Uterus (tissue), 3 donors: ENCODE measurements at regions not wholly inside any gene's neighbourhood (a gene's known extent, or its start where the extent isn't known, plus 50 kb on each side); places are given as distances from the start of the nearest gene placed in this dataset.

Source experiments
- DNase-seq, 2 donors: peaks; one replicate each; pipeline ENCODE4 v3.0.0-alpha.2; 2019 to 2020
- H3K27ac ChIP-seq, 2 donors: fragments of 200-600 bp; sonication (generic); 1 replicate in 1 of 2; 2 replicates in 1 of 2; pipeline ENCODE4 v1.5.1; 2016 to 2018
- H3K27me3 ChIP-seq, 2 donors: fragments of 200-600 bp; sonication (generic); one replicate each; pipeline ENCODE4 v1.5.1; 2018 to 2019; ENCODE audit warnings: control low read depth in 1 of 2
- H3K36me3 ChIP-seq, 2 donors: fragments of 200-600 bp; sonication (generic); one replicate each; pipeline ENCODE4 v1.5.1; 2019; ENCODE audit warnings: control low read depth in 1 of 2
- H3K4me1 ChIP-seq, 2 donors: fragments of 200-600 bp; sonication (generic); one replicate each; pipeline ENCODE4 v1.5.1; 2018 to 2019; ENCODE audit warnings: control low read depth in 1 of 2
- H3K4me3 ChIP-seq, 2 donors: fragments of 200-600 bp; sonication (generic); 1 replicate in 1 of 2; 2 replicates in 1 of 2; pipeline ENCODE4 v1.5.1; 2018 to 2019; ENCODE audit warnings: mild to moderate bottlenecking in 1 of 2
- H3K9me3 ChIP-seq, 2 donors: fragments of 200-600 bp; sonication (generic); one replicate each; pipeline ENCODE4 v1.5.1; 2019; ENCODE audit warnings: control low read depth in 1 of 2
- CTCF ChIP-seq, 4 experiments: fragments of 200-600 bp in 2 of 4; fragments of 450-650 bp in 2 of 4; sonication (generic) in 2 of 4; IDR thresholded peaks; one replicate each; pipeline ENCODE4 v1.5.1; 2016 to 2019; ENCODE audit warnings: antibody characterized with exemption in 4 of 4, mild to moderate bottlenecking in 2 of 4, moderate library complexity in 1 of 4
- POLR2A ChIP-seq, 2 donors: fragments of 450-650 bp; IDR thresholded peaks; one replicate each; pipeline ENCODE4 v1.6.1; 2016; ENCODE audit warnings: antibody characterized with exemption in 2 of 2, mild to moderate bottlenecking in 1 of 2, moderate library complexity in 1 of 2
- intact Hi-C: fragments of 100-400 bp; cut with DNase I; formaldehyde crosslinking; loops from one replicate; pipeline ENCODE4 v1.15.1; 2023; ENCODE audit warnings: low total_unique reads
- donor health status: DM: yes; HTN: yes; CAD: no.

DNA sequence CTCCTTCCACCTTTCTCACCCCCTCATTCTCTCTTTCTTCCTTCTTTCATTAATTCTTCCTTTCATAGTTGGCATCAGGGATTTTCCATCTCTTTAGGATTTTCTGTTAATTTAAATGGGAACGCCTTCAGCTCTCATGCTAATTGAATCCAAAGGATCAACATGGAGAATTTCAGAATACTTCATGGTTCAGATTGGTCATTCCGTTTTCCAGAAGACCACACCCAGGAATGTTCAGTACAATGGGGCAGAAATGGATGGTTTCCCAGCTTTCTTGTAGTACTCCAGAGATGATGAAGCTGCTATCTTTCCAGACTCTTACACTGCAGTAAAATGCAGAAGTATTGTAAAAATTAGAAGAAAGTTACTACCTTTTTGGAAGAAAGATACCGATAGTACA lies 440.0 kb downstream of the DAD1 start:
- H3K27me3 ChIP-seq, result no peaks in the 10 kb centered on the region
- TF ChIP-seq POLR2A (IDR thresholded peaks at IDR 0.05) (no peak), CTCF (IDR thresholded peaks at IDR 0.05) (no peak)
- no peaks in the 10 kb centered on the region for H3K9me3 ChIP-seq
- DNase-seq, result no peak
- intact Hi-C loops, result no loop called here
- no peaks in the 10 kb centered on the region for H3K36me3 ChIP-seq
- no peak overlapping the region for H3K4me3 ChIP-seq
- H3K4me1 ChIP-seq, result no peaks in the 10 kb centered on the region
- no peak overlapping the region for H3K27ac ChIP-seq

DNA sequence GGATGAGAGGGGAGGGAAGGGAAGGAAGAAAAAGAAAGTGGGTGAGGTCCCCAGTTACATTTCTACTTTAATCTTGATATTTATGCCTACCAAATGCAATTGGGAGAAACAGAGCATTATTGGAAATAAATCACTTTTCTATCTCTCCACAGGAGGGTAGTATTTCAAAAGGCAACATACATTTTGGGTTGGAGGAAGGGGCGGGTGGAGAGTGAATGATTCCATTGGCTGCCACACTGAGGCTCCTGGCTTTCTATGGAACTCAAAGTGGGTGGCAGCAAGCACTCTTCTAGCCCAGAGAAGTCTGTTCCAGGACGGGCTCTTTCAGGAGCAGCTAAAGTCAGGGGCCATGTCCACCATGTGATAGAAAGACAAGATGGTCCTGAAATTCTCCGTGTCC lies 441.3 kb downstream of the DAD1 start:
- no peaks in the 10 kb centered on the region for H3K4me1 ChIP-seq
- H3K4me3 ChIP-seq, result no peak overlapping the region
- intact Hi-C loops, result no loop called here
- H3K9me3 ChIP-seq, result no peaks in the 10 kb centered on the region
- H3K36me3 ChIP-seq, result no peaks in the 10 kb centered on the region
- TF ChIP-seq CTCF (IDR thresholded peaks at IDR 0.05) (no peak), POLR2A (IDR thresholded peaks at IDR 0.05) (no peak)
- DNase-seq, result no peak
- no peaks in the 10 kb centered on the region for H3K27me3 ChIP-seq
- no peak overlapping the region for H3K27ac ChIP-seq

- DNase-seq, result no peak
- H3K27me3 ChIP-seq, result no peaks in the 10 kb centered on the region
- H3K4me3 ChIP-seq, result no peak overlapping the region
- H3K36me3 ChIP-seq, result no peaks in the 10 kb centered on the region
- no peak overlapping the region for H3K27ac ChIP-seq
- TF ChIP-seq CTCF (IDR thresholded peaks at IDR 0.05), result no peak
- TF ChIP-seq POLR2A (IDR thresholded peaks at IDR 0.05), result no peak
- H3K9me3 ChIP-seq, result no peaks in the 10 kb centered on the region
- no peaks in the 10 kb centered on the region for H3K4me1 ChIP-seq
- intact Hi-C loops, result no loop called here
Observed at GRCh38 chr14:22143363-22143762, 445.7 kb downstream of the DAD1 start.

GRCh38 chr14:22140633-22141032 lies 448.4 kb downstream of the DAD1 start:
- H3K36me3 ChIP-seq, result no peaks in the 10 kb centered on the region
- no peak for DNase-seq
- no peaks in the 10 kb centered on the region for H3K9me3 ChIP-seq
- intact Hi-C loops, result no loop called here
- no peaks in the 10 kb centered on the region for H3K27me3 ChIP-seq
- no peak overlapping the region for H3K4me3 ChIP-seq
- TF ChIP-seq POLR2A (IDR thresholded peaks at IDR 0.05), result no peak
- no peak for TF ChIP-seq CTCF (IDR thresholded peaks at IDR 0.05)
- H3K27ac ChIP-seq, result no peak overlapping the region
- no peaks in the 10 kb centered on the region for H3K4me1 ChIP-seq

- TF ChIP-seq CTCF (IDR thresholded peaks at IDR 0.05), result no peak
- no peak for TF ChIP-seq POLR2A (IDR thresholded peaks at IDR 0.05)
- intact Hi-C loops, result no loop called here
Observed at GRCh38 chr14:22131749-22132476, 457.1 kb downstream of the DAD1 start.

More at GRCh38 chr14:22131749-22132476, 457.1 kb downstream of the DAD1 start:
- no peaks in the 10 kb centered on the region for H3K4me1 ChIP-seq
- no peaks in the 10 kb centered on the region for H3K27me3 ChIP-seq
- no peak overlapping the region for H3K4me3 ChIP-seq
- no peaks in the 10 kb centered on the region for H3K36me3 ChIP-seq
- DNase-seq, result no peak
- H3K27ac ChIP-seq, result no peak overlapping the region
- H3K9me3 ChIP-seq, result no peaks in the 10 kb centered on the region
